Esophagus muscularis mucosa (tissue), 4 donors: ENCODE measurements at regions not wholly inside any gene's neighbourhood (a gene's known extent, or its start where the extent isn't known, plus 50 kb on each side); places are given as distances from the start of the nearest gene placed in this dataset.

Experiments
- EP300 ChIP-seq: sonication (generic); formaldehyde crosslinking; IDR thresholded peaks from one replicate; pipeline ENCODE4 v1.6.1; 2017; ENCODE audit warnings: antibody characterized with exemption
- POLR2A ChIP-seq: fragments of 450-650 bp; IDR thresholded peaks from one replicate; pipeline ENCODE4 v1.6.1; 2017; ENCODE audit warnings: antibody characterized with exemption, moderate library complexity, mild to moderate bottlenecking, low read depth
- POLR2AphosphoS5 ChIP-seq, 2 donors: sonication (generic); formaldehyde crosslinking; IDR thresholded peaks; one replicate each; pipeline ENCODE4 v1.6.1; 2017; ENCODE audit warnings: antibody characterized with exemption in 2 of 2
- TF ChIP-seq, protein P1 (sequence below), 3 experiments: fragments of 200-600 bp in 2 of 3; fragments of 450-650 bp in 1 of 3; sonication (generic) in 2 of 3; IDR thresholded peaks; one replicate each; pipeline ENCODE4 v1.5.1; 2017 to 2019; ENCODE audit warnings: antibody characterized with exemption in 3 of 3, mild to moderate bottlenecking in 2 of 3, moderate library complexity in 1 of 3

DNA sequence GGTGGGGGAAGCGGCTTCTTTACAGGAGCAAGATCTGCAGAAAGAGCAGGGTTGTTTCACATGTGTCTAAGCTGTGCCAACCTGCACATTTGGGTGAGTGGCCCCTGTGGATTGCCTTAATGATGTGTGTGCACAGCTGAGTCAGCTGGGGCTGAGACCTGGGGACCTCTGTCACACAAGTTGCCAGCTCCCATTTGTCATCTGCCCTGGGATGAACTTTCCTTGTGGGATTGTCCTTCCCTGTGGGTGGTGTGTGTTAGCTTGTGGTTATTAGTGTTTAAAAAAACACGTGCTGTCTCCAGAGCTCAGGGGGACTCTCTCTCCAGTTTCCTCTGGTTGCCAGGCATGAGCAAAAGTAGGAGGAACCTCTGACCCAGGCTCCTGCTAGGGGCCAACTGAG is 400.5 kb upstream of the CCL2 start:
- TF ChIP-seq, protein P1, sequence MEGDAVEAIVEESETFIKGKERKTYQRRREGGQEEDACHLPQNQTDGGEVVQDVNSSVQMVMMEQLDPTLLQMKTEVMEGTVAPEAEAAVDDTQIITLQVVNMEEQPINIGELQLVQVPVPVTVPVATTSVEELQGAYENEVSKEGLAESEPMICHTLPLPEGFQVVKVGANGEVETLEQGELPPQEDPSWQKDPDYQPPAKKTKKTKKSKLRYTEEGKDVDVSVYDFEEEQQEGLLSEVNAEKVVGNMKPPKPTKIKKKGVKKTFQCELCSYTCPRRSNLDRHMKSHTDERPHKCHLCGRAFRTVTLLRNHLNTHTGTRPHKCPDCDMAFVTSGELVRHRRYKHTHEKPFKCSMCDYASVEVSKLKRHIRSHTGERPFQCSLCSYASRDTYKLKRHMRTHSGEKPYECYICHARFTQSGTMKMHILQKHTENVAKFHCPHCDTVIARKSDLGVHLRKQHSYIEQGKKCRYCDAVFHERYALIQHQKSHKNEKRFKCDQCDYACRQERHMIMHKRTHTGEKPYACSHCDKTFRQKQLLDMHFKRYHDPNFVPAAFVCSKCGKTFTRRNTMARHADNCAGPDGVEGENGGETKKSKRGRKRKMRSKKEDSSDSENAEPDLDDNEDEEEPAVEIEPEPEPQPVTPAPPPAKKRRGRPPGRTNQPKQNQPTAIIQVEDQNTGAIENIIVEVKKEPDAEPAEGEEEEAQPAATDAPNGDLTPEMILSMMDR (IDR thresholded peaks at IDR 0.05): no peak
- TF ChIP-seq POLR2A (no peak), POLR2AphosphoS5 (IDR thresholded peaks at IDR 0.05) (no peak), EP300 (no peak)
